ENCODE measurements at regions not wholly inside any gene's neighbourhood (a gene's known extent, or its start where the extent isn't known, plus 50 kb on each side); places are given as distances from the start of the nearest gene placed in this dataset.

DNA sequence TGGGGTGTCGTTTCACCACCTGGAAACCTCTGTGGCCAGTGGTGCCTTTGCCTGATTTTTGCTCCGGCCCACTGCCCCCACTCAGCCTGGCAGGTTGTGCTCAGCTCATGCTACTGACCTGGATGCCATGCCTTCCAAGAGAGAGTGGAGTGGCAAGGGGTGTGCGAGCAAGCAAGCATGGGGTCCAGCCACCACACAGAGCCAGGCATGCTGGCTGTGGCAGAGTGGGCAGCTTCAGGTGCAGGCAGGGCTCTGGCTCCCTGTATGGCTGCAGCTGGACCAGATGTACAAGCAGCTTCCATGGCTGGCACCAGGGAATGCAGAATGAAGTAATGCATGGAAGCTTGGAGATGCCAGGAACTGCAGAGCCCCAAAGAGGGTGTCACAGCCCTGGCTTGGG, 620.5 kb upstream of the SETBP1 start:
- Mint-ChIP-seq H3K27me3 (ENCODE audit: unreplicated experiment) (no peaks in the 10 kb centered on the region), H3K9me3 (ENCODE audit: low read depth, unreplicated experiment) (no peaks in the 10 kb centered on the region), H3K36me3 (ENCODE audit: insufficient read depth, unreplicated experiment) (no peaks in the 10 kb centered on the region), H3K27ac (ENCODE audit: unreplicated experiment) (no peak overlapping the region), H3K4me3 (ENCODE audit: low read depth, unreplicated experiment) (no peak overlapping the region), H3K4me1 (ENCODE audit: low read depth, unreplicated experiment) (no peaks in the 10 kb centered on the region)
- TF ChIP-seq, protein P1, sequence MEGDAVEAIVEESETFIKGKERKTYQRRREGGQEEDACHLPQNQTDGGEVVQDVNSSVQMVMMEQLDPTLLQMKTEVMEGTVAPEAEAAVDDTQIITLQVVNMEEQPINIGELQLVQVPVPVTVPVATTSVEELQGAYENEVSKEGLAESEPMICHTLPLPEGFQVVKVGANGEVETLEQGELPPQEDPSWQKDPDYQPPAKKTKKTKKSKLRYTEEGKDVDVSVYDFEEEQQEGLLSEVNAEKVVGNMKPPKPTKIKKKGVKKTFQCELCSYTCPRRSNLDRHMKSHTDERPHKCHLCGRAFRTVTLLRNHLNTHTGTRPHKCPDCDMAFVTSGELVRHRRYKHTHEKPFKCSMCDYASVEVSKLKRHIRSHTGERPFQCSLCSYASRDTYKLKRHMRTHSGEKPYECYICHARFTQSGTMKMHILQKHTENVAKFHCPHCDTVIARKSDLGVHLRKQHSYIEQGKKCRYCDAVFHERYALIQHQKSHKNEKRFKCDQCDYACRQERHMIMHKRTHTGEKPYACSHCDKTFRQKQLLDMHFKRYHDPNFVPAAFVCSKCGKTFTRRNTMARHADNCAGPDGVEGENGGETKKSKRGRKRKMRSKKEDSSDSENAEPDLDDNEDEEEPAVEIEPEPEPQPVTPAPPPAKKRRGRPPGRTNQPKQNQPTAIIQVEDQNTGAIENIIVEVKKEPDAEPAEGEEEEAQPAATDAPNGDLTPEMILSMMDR (IDR thresholded peaks at IDR 0.05; ENCODE audit: unreplicated experiment), result no peak
- DNase-seq, result no peak
- CTCF ChIA-PET, result interaction anchor here (1.2 kb wide), 1 partner anchor 10 kb away, joined by 3 read pairs; no protein-coding TSS in a partner anchor
- no TSS peak for BruUV-seq (replicated peaks)
- intact Hi-C loops (cut with micrococcal nuclease; ENCODE audit: unreplicated experiment), result no loop called here

DNA sequence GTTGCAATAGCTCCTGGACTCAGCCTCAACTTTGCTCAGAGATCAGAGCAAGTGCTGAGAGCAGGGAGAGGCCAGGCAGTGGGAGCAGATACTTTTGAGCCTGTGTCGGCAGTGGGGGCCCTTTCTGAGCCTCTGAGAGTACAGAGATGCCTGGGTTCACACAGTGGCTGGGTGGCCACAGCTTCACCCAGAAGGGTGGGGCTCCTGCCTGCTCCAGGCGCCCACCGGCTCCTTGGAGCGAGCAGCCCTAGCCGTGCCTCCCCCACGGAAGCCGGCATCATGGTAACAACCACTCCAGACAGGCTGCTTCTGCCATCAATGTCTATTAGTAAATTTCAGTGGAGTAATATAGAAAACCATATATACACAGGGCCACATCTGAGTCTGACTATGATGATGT, 619.2 kb upstream of the SETBP1 start:
- no peaks in the 10 kb centered on the region for H3K9me3 Mint-ChIP-seq (ENCODE audit: low read depth, unreplicated experiment)
- BruUV-seq (replicated peaks), result no TSS peak
- H3K36me3 Mint-ChIP-seq (ENCODE audit: insufficient read depth, unreplicated experiment), result no peaks in the 10 kb centered on the region
- CTCF ChIA-PET, result no interaction called here
- no peaks in the 10 kb centered on the region for H3K27me3 Mint-ChIP-seq (ENCODE audit: unreplicated experiment)
- intact Hi-C loops (cut with micrococcal nuclease; ENCODE audit: unreplicated experiment), result no loop called here
- H3K4me3 Mint-ChIP-seq (ENCODE audit: low read depth, unreplicated experiment), result no peak overlapping the region
- H3K4me1 Mint-ChIP-seq (ENCODE audit: low read depth, unreplicated experiment), result no peaks in the 10 kb centered on the region
- H3K27ac Mint-ChIP-seq (ENCODE audit: unreplicated experiment), result no peak overlapping the region
- DNase-seq, result no peak
- TF ChIP-seq, protein P1 (IDR thresholded peaks at IDR 0.05; ENCODE audit: unreplicated experiment), result no peak

DNA sequence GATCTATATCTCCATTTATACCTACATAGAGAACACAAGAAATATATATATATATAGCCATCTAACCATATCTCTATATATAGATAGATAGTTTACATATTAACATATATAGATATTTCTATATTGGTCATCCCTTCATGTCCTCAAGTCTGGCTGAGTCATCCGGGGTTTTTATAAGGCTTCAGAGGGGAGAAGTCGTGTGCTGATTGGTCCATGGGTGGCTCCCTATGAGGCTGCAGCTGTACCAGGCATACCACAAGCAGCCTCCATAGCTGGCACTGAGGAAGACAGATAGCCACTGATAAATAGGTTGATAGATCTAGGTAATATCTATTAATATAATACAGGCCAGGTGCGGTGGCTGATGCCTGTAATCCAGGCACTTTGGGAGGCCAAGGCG, 618.3 kb upstream of the SETBP1 start:
- intact Hi-C loops (cut with micrococcal nuclease; ENCODE audit: unreplicated experiment), result no loop called here
- Mint-ChIP-seq H3K27me3 (ENCODE audit: unreplicated experiment) (no peaks in the 10 kb centered on the region), H3K9me3 (ENCODE audit: low read depth, unreplicated experiment) (no peaks in the 10 kb centered on the region), H3K4me1 (ENCODE audit: low read depth, unreplicated experiment) (no peaks in the 10 kb centered on the region), H3K27ac (ENCODE audit: unreplicated experiment) (no peak overlapping the region), H3K36me3 (ENCODE audit: insufficient read depth, unreplicated experiment) (no peaks in the 10 kb centered on the region), H3K4me3 (ENCODE audit: low read depth, unreplicated experiment) (no peak overlapping the region)
- TF ChIP-seq, protein P1 (IDR thresholded peaks at IDR 0.05; ENCODE audit: unreplicated experiment), result no peak
- no TSS peak for BruUV-seq (replicated peaks)
- CTCF ChIA-PET, result no interaction called here
- no peak for DNase-seq

DNA sequence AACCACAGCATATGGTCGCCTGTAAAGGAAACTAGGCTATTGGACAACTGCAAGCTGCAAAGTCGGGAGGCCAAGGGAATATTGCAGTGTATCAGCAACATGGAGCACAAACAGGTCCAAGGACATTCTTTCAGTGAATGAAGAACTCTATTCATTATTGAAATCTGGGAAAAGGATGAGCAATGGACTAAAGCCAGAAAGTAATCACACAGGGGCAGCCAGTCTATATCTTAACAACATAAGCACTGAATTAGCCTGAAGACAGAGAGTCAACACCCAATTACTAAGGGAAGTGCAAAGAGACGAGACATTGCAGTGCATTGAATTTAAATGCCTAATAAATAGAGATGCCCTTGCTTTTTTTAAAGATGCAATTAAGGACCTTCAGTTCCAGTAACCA, 615.5 kb upstream of the SETBP1 start:
- H3K27me3 Mint-ChIP-seq (ENCODE audit: unreplicated experiment), result no peaks in the 10 kb centered on the region
- TF ChIP-seq, protein P1 (IDR thresholded peaks at IDR 0.05; ENCODE audit: unreplicated experiment), result no peak
- no peaks in the 10 kb centered on the region for H3K4me1 Mint-ChIP-seq (ENCODE audit: low read depth, unreplicated experiment)
- H3K4me3 Mint-ChIP-seq (ENCODE audit: low read depth, unreplicated experiment), result no peak overlapping the region
- no TSS peak for BruUV-seq (replicated peaks)
- no peaks in the 10 kb centered on the region for H3K36me3 Mint-ChIP-seq (ENCODE audit: insufficient read depth, unreplicated experiment)
- intact Hi-C loops (cut with micrococcal nuclease; ENCODE audit: unreplicated experiment), result no loop called here
- H3K27ac Mint-ChIP-seq (ENCODE audit: unreplicated experiment), result no peak overlapping the region
- H3K9me3 Mint-ChIP-seq (ENCODE audit: low read depth, unreplicated experiment), result no peaks in the 10 kb centered on the region
- no peak for DNase-seq
- CTCF ChIA-PET, result no interaction called here

DNA sequence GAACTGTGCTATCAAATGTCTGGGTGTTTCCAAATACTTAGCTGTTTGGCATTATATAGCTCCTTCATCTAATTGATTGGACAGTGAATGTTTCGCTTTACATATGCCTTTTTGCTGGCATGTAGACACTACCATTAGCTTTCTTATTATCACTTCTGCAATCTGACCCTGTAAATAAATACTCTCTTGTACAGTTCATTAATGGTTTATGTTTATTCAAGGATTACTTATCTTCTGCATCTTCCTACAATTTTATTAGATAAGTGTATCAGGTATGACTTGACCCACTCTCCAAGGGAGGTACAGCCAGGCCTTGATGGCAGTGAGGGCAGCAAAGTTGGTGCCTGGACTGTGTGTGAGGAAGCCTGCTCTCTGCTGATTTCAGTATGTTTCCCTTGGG, 614.1 kb upstream of the SETBP1 start:
- BruUV-seq (replicated peaks), result no TSS peak
- TF ChIP-seq, protein P1 (IDR thresholded peaks at IDR 0.05; ENCODE audit: unreplicated experiment), result no peak
- H3K36me3 Mint-ChIP-seq (ENCODE audit: insufficient read depth, unreplicated experiment), result no peaks in the 10 kb centered on the region
- no peaks in the 10 kb centered on the region for H3K27me3 Mint-ChIP-seq (ENCODE audit: unreplicated experiment)
- intact Hi-C loops (cut with micrococcal nuclease; ENCODE audit: unreplicated experiment), result no loop called here
- no peak overlapping the region for H3K4me3 Mint-ChIP-seq (ENCODE audit: low read depth, unreplicated experiment)
- no peak overlapping the region for H3K27ac Mint-ChIP-seq (ENCODE audit: unreplicated experiment)
- CTCF ChIA-PET, result no interaction called here
- DNase-seq, result no peak
- H3K9me3 Mint-ChIP-seq (ENCODE audit: low read depth, unreplicated experiment), result no peaks in the 10 kb centered on the region
- no peaks in the 10 kb centered on the region for H3K4me1 Mint-ChIP-seq (ENCODE audit: low read depth, unreplicated experiment)
